Fibroblast of pulmonary artery (primary cell): ENCODE measurements at regions not wholly inside any gene's neighbourhood (a gene's known extent, or its start where the extent isn't known, plus 50 kb on each side); places are given as distances from the start of the nearest gene placed in this dataset.

Source experiments
- DNase-seq: peaks from one replicate; pipeline ENCODE4 v3.0.0-alpha.2; 2010; ENCODE audit warnings: low read depth
- H3K4me3 ChIP-seq: replicated peaks from 2 replicates; pipeline ENCODE4 v1.5.1; 2011; ENCODE audit warnings: low read depth, mild to moderate bottlenecking, control low read depth, low read length, moderate library complexity
- TF ChIP-seq, protein P1 (sequence below): IDR thresholded peaks from 2 replicates; pipeline ENCODE4 v1.5.1; 2011; ENCODE audit warnings: mild to moderate bottlenecking, control low read depth, low read length, inconsistent platforms; ENCODE audit errors: missing control alignments

GRCh38 chr4:125021189-125021588, 293.6 kb upstream of the FAT4 start:
- TF ChIP-seq, protein P1, sequence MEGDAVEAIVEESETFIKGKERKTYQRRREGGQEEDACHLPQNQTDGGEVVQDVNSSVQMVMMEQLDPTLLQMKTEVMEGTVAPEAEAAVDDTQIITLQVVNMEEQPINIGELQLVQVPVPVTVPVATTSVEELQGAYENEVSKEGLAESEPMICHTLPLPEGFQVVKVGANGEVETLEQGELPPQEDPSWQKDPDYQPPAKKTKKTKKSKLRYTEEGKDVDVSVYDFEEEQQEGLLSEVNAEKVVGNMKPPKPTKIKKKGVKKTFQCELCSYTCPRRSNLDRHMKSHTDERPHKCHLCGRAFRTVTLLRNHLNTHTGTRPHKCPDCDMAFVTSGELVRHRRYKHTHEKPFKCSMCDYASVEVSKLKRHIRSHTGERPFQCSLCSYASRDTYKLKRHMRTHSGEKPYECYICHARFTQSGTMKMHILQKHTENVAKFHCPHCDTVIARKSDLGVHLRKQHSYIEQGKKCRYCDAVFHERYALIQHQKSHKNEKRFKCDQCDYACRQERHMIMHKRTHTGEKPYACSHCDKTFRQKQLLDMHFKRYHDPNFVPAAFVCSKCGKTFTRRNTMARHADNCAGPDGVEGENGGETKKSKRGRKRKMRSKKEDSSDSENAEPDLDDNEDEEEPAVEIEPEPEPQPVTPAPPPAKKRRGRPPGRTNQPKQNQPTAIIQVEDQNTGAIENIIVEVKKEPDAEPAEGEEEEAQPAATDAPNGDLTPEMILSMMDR = no peak
- H3K4me3 ChIP-seq = no peak overlapping the region
- DNase-seq = no peak

GRCh38 chr4:125020089-125021034, 294.4 kb upstream of the FAT4 start:
- TF ChIP-seq, protein P1 = no peak
- no peak overlapping the region for H3K4me3 ChIP-seq
- DNase-seq = no peak

GRCh38 chr4:125016892-125017299, 297.9 kb upstream of the FAT4 start:
- peak; percentile 22 for DNase-seq
- H3K4me3 ChIP-seq = no peak overlapping the region
- TF ChIP-seq, protein P1 = no peak

- TF ChIP-seq, protein P1 = no peak
- DNase-seq = peak; percentile 39
- H3K4me3 ChIP-seq = no peak overlapping the region
Observed at GRCh38 chr4:125013891-125014290, 300.9 kb upstream of the FAT4 start.

DNA sequence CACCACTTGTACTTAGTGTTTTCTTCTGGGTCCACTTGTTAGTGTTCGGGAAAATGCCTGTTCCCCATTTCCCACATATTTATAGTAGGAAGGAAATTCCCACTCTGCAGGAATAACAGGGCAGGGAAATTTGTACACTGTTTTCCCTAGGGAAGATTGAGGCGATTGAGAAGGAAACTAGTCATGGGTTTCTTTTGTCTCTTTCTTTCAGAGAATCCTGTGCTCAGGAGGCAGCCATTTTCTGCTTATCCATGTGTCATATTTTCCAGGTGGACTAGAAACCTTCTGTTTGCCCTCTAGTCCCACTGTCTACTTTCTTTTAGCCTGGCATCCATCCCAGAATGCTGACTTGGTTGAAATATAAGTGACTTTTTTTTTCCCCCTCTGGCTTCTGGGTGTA, 299.1 kb upstream of the ANKRD50 start:
- no peak overlapping the region for H3K4me3 ChIP-seq
- peak; percentile 19 for DNase-seq
- TF ChIP-seq, protein P1 = no peak

DNA sequence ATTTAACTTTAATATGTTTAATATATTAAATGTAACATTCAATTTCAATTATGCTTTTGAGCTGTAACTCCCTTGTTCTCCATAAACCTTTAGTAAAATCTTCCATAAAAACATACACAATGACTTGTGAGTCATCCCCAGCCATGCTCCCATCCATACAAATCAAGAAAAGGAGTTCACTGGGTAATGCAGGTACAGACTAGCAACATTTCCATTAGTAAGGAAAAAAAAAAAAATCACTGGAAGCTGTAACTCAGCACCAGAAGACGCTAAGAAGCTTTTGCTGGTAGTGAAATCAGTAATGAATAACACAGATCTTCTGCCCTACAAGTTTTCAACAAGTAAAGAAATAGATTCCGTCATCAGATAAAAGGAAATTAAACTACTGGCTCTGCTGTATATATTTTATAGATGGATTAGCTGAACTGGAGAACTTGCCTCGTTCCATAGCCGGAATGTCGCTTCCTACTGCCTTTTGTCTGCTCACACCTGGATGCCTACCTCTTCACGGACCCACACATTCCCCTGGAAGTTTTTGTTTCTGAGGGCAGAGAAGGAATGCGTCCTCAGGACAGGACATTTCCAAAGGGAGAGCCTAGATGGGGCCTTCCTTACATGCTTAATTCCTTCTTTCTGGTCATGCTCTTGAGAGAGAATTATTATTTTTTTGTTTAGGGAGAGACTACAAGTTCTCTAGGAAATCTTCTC, 298.4 kb upstream of the ANKRD50 start:
- TF ChIP-seq, protein P1 = no peak
- DNase-seq = peak; percentile 10

More for the DNA sequence above, 298.4 kb upstream of the ANKRD50 start:
- no peak overlapping the region for H3K4me3 ChIP-seq
